IPS DF 6.9 (cell line): ENCODE measurements at regions not wholly inside any gene's neighbourhood (a gene's known extent, or its start where the extent isn't known, plus 50 kb on each side); places are given as distances from the start of the nearest gene placed in this dataset.

ENCODE experiments used
- DNase-seq: peaks from one replicate; pipeline ENCODE4 v3.0.0-alpha.2; 2013; ENCODE audit warnings: low read depth, low spot score
- H3K27ac ChIP-seq: one replicate; pipeline ENCODE4 v1.5.1; 2013; ENCODE audit warnings: low read length, control low read depth
- H3K27me3 ChIP-seq: 2 replicates; pipeline ENCODE4 v1.6.1; 2013; ENCODE audit warnings: mild to moderate bottlenecking, low read length; ENCODE audit not compliant: control insufficient read depth, insufficient read depth
- H3K36me3 ChIP-seq: 2 replicates; pipeline ENCODE4 v1.6.1; 2013; ENCODE audit warnings: low read length; ENCODE audit not compliant: control insufficient read depth, insufficient read depth
- H3K4me1 ChIP-seq: 2 replicates; pipeline ENCODE4 v1.6.1; 2013; ENCODE audit warnings: low read length; ENCODE audit not compliant: control insufficient read depth, insufficient read depth
- H3K4me3 ChIP-seq: 2 replicates; pipeline ENCODE4 v1.5.1; 2013; ENCODE audit warnings: mild to moderate bottlenecking, low read length
- H3K9me3 ChIP-seq: 2 replicates; pipeline ENCODE4 v1.6.1; 2013; ENCODE audit warnings: low read length, inconsistent platforms; ENCODE audit not compliant: control insufficient read depth, insufficient read depth
- WGBS: extraction: QIAGEN DNeasy Blood & Tissue Kit; methylation state at CpG from one replicate; pipeline ENCODE4 v1.1.7; 2013; ENCODE audit warnings: mixed read lengths, missing lambda C conversion rate; ENCODE audit not compliant: insufficient read length, insufficient coverage; 5-methylcytosine and 5-hydroxymethylcytosine counted together

DNA sequence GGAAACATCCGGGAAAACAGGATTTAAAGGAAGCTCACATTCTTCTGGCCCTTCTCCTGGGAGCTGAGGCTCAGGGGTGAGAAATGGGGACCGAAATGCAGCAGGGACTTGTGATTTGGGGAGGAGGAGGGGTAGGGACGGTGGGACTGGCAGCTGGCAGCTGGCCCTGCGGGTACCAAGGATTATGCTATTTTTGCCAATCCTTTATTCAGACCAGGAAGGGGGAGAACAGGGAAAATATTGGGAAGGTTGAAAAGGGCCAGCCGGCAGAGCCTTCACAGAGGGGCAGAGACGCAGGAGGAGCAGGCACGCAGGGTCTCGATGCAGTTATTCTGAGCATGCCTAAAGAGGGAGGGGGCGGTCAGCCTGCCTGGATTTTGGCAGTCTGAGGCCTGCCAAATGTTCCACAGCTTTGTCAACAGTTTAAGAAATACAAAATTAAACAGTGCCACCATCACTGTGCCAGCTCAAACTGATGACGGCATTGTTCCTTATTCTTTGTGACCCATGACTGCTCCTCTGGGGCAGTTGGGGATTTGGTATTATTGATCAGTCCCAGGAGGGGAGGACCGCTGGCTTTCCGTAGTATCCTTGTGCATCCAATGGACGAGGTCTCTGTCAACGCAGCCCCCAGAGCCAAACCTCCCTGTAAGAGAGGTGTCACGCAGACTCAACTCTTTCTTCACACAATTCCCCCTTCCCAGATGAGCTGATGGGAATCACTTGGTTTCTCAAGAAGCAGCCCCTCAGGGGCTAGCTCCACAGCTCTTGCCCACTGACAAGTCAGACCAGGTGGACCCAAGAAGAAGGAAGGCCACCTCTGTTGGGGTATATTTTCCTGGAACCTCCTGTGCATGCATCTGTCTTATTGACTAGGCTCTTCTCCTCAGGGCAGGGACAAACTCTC lies 553.3 kb downstream of the BNC2 start:
- Histone ChIP-seq H3K9me3 (no peaks in the 10 kb centered on the region), H3K27ac (no peak overlapping the region), H3K27me3 (no peaks in the 10 kb centered on the region), H3K4me1 (no peaks in the 10 kb centered on the region), H3K36me3 (no peaks in the 10 kb centered on the region), H3K4me3 (no peak overlapping the region)
- no peak for DNase-seq
- no CpG with 5 or more reads among the region's 15 CpGs for WGBS

DNA sequence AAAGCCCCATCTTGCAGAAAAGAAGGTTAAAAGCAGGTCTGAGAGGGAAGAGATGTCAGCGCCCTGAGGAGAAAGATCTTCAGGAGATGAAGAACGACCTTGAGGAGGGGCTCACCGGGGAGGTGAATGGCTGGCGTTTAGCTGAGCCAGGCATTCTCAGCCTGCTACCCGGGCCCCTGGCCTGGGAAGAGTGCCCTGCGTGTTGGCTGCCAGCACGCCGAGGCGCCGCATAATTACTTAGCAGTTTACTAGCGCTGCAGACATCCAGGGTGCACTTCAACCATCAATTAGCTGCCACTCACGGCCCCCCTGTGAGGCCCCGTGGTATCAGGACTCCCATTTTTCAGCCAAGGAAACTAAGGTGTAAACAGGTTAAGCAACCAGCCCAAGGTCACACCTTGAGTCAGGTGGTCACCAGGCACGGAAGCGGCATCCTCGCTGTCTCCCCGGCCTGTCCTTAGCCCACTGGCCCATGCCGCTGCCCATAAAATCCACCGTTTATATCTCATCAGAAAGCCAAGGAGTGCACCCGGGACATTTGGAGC lies 551.9 kb downstream of the BNC2 start:
- H3K9me3 ChIP-seq, result no peaks in the 10 kb centered on the region
- no peak overlapping the region for H3K4me3 ChIP-seq
- no peaks in the 10 kb centered on the region for H3K27me3 ChIP-seq
- no peak overlapping the region for H3K27ac ChIP-seq
- H3K4me1 ChIP-seq, result no peaks in the 10 kb centered on the region
- DNase-seq, result no peak
- H3K36me3 ChIP-seq, result no peaks in the 10 kb centered on the region
- no CpG with 5 or more reads among the region's 20 CpGs for WGBS

DNA sequence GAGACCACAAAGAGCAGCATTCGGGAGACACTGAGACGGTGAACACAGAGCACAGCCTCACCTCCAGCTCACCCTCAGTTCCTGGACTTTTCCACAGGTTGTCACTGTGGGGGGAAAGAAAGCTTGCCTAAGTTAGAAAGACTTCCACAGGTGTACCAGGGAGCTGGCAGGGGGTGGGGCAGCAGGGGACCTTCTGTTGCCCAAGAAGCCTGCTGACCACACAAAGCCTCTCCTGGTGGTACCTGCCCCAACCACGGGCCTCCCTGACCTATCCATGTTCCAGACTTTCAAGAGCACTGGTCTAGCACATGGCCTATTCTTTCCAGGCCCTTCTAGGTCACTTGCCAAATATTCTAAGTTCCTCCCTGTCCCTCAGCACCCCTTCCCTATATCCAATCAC lies 550.8 kb downstream of the BNC2 start:
- no CpG with 5 or more reads among the region's 3 CpGs for WGBS
- no peaks in the 10 kb centered on the region for H3K27me3 ChIP-seq

DNA sequence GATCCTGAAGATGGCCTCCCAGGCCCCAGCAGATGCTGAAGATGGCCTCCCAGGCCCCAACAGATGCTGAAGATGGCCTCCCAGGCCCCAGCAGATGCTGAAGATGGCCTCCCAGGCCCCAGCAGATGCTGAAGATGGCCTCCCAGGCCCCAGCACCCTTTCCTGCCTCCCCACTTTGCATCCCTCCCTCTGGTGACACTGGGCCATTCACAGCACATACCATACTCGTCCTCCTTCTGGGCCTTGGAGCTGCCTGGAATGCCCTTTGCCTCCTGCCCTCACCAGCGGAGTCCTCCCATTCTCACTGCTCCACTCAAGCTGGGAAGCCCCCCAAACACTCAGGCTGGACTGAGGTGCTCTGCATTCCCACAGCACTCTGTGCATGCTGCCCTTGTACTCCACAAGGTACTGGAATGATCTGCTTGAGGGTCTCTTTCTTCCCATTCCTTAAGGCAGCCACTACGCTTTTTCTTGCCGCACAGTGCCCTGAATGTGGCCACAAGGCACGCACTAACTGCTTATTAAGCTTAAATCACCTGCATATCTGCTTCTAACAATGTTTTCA lies 550.0 kb downstream of the BNC2 start:
- no CpG with 5 or more reads among the region's 5 CpGs for WGBS
- H3K36me3 ChIP-seq, result no peaks in the 10 kb centered on the region
- H3K4me3 ChIP-seq, result no peak overlapping the region
- H3K27me3 ChIP-seq, result no peaks in the 10 kb centered on the region
- H3K27ac ChIP-seq, result no peak overlapping the region
- no peaks in the 10 kb centered on the region for H3K4me1 ChIP-seq
- H3K9me3 ChIP-seq, result no peaks in the 10 kb centered on the region
- DNase-seq, result no peak

More for the DNA sequence above, 550.8 kb downstream of the BNC2 start:
- Histone ChIP-seq H3K27ac (no peak overlapping the region), H3K36me3 (no peaks in the 10 kb centered on the region), H3K4me3 (no peak overlapping the region), H3K9me3 (no peaks in the 10 kb centered on the region), H3K4me1 (no peaks in the 10 kb centered on the region)
- no peak for DNase-seq

DNA sequence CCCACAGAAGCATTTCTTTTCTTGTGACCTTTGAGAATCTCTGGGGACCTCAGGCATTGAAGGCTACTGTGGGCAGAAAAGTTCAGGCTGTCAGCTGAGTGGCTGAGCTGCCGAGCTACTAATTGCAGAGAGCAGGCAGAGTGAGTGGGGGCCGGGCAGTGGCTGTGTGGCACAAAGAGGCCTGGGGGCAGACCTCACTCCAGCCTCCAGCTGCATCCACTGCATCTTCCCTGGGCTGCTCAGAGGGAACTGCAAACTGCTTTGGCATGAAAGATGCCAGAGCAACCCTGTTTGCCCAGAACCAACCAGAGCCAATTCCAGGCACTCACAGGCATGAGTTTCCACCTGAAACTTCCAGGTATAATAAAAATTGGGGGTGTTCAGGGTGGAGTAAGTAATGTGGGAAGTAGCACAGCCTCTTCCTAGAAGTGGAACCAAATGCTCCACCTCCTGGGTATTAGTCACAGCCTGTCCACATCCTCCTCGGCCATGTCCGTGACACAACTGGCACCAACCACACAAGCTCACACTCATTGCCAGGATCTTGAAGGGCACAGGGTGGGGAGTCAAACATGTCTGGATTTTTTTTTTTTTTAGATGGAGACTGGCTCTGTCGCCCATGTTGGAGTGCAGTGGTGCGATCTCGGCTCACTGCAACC lies 548.9 kb downstream of the BNC2 start:
- no CpG with 5 or more reads among the region's 7 CpGs for WGBS
- Histone ChIP-seq H3K4me1 (no peaks in the 10 kb centered on the region), H3K27ac (no peak overlapping the region), H3K4me3 (no peak overlapping the region), H3K9me3 (no peaks in the 10 kb centered on the region), H3K27me3 (no peaks in the 10 kb centered on the region), H3K36me3 (no peaks in the 10 kb centered on the region)
- no peak for DNase-seq

DNA sequence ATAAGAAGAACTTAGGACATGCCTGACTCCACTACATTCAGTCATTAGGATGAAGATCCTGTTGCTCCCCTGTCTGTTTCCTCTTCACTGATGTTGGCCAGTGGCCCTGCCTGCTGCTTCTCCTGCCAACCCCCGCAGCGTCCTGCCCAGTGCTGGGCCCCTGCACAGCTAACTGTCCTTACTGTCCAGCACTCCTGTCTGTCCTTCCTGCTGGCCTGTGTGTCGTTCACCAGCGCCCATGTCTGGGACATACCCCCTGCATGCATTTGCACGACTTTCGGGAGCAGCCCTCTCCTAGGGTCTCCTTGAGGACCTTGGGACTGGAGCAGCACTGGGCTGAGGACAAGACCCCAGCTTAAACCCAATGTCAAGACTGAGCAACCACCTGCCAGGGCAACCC lies 547.6 kb downstream of the BNC2 start:
- Histone ChIP-seq H3K4me3 (no peak overlapping the region), H3K27ac (no peak overlapping the region), H3K27me3 (no peaks in the 10 kb centered on the region), H3K36me3 (no peaks in the 10 kb centered on the region), H3K9me3 (no peaks in the 10 kb centered on the region), H3K4me1 (no peaks in the 10 kb centered on the region)
- no CpG with 5 or more reads among the region's 6 CpGs for WGBS
- DNase-seq, result no peak

DNA sequence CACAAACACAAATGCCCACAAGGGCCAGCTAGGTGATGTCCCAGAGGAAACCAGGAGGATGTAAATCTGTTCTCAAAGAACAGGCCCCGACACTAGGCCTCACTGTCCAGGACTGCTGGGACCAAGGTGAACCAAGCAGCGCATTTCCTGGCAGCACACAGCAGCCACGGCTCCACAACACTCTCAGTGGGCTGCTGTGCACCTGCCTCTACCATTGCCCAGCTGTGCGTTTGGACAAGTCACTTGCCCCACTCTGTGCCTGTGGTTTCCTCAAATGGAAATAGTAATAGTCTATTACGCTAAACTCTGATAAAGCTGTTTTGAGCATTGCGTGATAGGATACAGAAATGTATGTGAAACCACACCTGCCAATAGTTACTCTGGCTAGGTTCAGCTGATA lies 544.5 kb downstream of the BNC2 start:
- H3K4me1 ChIP-seq, result no peaks in the 10 kb centered on the region
- no peaks in the 10 kb centered on the region for H3K36me3 ChIP-seq
- H3K4me3 ChIP-seq, result no peak overlapping the region
- no peak overlapping the region for H3K27ac ChIP-seq
- no peaks in the 10 kb centered on the region for H3K9me3 ChIP-seq
- DNase-seq, result no peak
- no CpG with 5 or more reads among the region's 6 CpGs for WGBS
- H3K27me3 ChIP-seq, result no peaks in the 10 kb centered on the region

DNA sequence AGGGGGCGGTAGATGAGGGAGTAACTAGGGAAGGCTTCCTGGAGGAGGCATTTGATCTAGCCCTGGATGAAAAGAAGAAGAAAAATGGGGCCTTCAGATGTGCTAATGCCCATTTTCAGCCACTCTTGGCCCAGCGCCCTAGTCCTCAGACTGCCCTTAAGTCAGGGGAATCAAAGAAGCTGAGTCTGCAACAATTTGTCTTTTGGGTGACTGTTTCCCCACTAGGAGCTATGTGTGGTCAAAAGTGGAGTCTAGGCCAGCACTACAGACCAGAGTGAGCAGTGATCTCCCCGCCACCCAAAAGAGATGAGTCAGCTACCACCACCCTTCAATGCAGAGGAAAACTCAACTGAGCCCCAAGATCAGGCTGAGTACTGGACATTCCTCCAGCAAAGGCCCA lies 542.1 kb downstream of the BNC2 start:
- Histone ChIP-seq H3K4me3 (no peak overlapping the region), H3K27me3 (no peaks in the 10 kb centered on the region), H3K4me1 (no peaks in the 10 kb centered on the region), H3K27ac (no peak overlapping the region), H3K9me3 (no peaks in the 10 kb centered on the region), H3K36me3 (no peaks in the 10 kb centered on the region)
- DNase-seq, result no peak
- WGBS, result no CpG with 5 or more reads among the region's 3 CpGs

DNA sequence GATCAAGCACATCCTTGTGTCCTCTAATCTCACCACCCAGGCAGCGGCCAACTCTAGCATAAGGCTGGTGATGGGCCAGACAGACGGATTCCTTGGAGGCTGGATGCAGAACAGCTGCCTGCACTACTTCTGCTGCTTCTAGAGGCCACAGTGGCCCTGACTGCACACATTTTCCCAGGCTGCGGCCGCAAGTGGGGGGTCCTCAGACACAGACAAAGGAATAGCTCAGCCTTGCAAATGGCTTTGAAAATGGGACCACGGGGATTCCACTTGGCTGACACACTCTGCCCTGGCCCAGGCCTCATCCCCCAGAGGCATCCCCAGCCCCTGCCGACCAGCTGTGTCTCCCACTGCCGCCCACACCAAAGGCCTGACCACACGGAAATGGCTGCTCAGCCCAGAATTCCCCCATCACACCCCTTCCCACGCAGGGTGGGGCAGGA lies 540.8 kb downstream of the BNC2 start:
- Histone ChIP-seq H3K4me3 (no peak overlapping the region), H3K27me3 (no peaks in the 10 kb centered on the region), H3K27ac (no peak overlapping the region), H3K36me3 (no peaks in the 10 kb centered on the region), H3K4me1 (no peaks in the 10 kb centered on the region), H3K9me3 (no peaks in the 10 kb centered on the region)
- no CpG with 5 or more reads among the region's 9 CpGs for WGBS
- no peak for DNase-seq

DNA sequence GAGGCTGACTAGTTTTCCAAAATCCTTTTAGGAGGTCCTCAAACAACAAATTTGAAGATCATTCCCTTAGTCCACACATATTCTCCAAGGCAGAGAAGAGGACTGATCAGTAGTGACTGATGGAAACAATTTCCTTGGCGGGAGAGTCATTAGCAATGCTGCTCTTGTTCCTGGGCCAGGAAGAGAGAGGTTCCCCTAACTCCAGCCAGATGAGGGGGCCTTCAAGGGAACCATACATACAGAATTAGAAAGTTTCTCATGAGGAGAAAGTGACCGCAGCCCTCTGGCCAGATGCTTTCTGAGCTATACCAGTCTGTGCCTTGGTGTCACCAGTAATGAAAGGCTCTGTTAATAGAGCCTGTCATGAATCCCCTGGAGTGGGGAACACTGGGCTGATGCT lies 539.4 kb downstream of the BNC2 start:
- no peak for DNase-seq
- no CpG with 5 or more reads among the region's 2 CpGs for whole genome bisulfite sequencing
- Histone ChIP-seq H3K4me1 (no peaks in the 10 kb centered on the region), H3K27ac (no peak overlapping the region), H3K4me3 (no peak overlapping the region), H3K36me3 (no peaks in the 10 kb centered on the region), H3K27me3 (no peaks in the 10 kb centered on the region), H3K9me3 (no peaks in the 10 kb centered on the region)
